NT2/D1 (cell line): ENCODE measurements at regions not wholly inside any gene's neighbourhood (a gene's known extent, or its start where the extent isn't known, plus 50 kb on each side); places are given as distances from the start of the nearest gene placed in this dataset.

Experiments used
- DNase-seq: peaks from one replicate; pipeline ENCODE4 v3.0.0-alpha.2; 2011; ENCODE audit warnings: low read depth, low spot score
- H3K27me3 ChIP-seq: 2 replicates; pipeline ENCODE4 v1.6.0; 2011; ENCODE audit warnings: mild to moderate bottlenecking; ENCODE audit not compliant: insufficient read length, insufficient read depth
- H3K36me3 ChIP-seq: 2 replicates; pipeline ENCODE4 v1.6.1; 2011; ENCODE audit warnings: mild to moderate bottlenecking, low read length, mixed read lengths; ENCODE audit not compliant: insufficient read depth, insufficient read length
- H3K4me1 ChIP-seq: 2 replicates; pipeline ENCODE4 v1.5.1; 2011; ENCODE audit not compliant: insufficient read depth, insufficient read length
- H3K4me3 ChIP-seq: 2 replicates; pipeline ENCODE4 v1.5.1; 2011; ENCODE audit warnings: low read depth; ENCODE audit not compliant: insufficient read length
- H3K9ac ChIP-seq: 2 replicates; pipeline ENCODE4 v1.6.0; 2011; ENCODE audit warnings: low read depth; ENCODE audit not compliant: insufficient read length
- H3K9me3 ChIP-seq: 2 replicates; pipeline ENCODE4 v1.5.1; 2011; ENCODE audit warnings: mild to moderate bottlenecking, low read length; ENCODE audit not compliant: insufficient read depth
- SUZ12 ChIP-seq: IDR thresholded peaks from 2 replicates; pipeline ENCODE4 v1.6.1; 2011; ENCODE audit not compliant: insufficient read length, insufficient read depth; ENCODE audit errors: extremely low read depth
- YY1 ChIP-seq: IDR thresholded peaks from 2 replicates; pipeline ENCODE4 v1.6.1; 2011; ENCODE audit not compliant: insufficient read length, insufficient read depth
- ZNF274 ChIP-seq: IDR thresholded peaks from 2 replicates; pipeline ENCODE4 v1.6.1; 2011; ENCODE audit warnings: mild to moderate bottlenecking, low read depth, low read length

DNA sequence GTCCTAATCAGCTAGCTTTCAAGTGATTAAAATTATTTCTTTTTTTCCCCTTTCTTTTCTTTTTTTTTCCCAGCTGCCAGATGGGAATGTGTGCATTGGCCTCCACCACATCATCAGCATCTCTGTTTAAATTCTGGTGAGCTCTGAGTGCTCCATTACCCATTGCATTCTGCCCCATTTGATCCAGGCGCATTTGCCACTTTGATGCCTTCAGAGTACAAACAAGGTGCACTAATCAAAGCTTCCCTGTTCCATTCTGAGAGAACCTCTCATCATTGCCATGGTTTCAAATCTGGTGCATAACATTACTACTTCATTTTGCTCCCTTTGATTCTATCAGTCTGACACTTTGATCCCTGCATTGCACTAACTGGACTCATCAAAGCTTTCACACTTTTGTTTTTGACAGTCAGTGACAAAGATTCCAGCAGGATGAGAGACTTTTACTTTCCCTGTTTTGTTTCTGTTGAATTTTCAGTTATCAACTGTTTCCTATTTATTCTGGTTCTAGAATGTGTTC lies 238.8 kb upstream of the PCDH10 start:
- Histone ChIP-seq H3K9ac (no peak overlapping the region), H3K27me3 (no peaks in the 10 kb centered on the region), H3K4me3 (no peak overlapping the region), H3K36me3 (no peaks in the 10 kb centered on the region), H3K4me1 (no peaks in the 10 kb centered on the region), H3K9me3 (no peaks in the 10 kb centered on the region)
- no peak for DNase-seq
- TF ChIP-seq SUZ12: no peak
- TF ChIP-seq YY1: no peak
- TF ChIP-seq ZNF274: no peak

DNA sequence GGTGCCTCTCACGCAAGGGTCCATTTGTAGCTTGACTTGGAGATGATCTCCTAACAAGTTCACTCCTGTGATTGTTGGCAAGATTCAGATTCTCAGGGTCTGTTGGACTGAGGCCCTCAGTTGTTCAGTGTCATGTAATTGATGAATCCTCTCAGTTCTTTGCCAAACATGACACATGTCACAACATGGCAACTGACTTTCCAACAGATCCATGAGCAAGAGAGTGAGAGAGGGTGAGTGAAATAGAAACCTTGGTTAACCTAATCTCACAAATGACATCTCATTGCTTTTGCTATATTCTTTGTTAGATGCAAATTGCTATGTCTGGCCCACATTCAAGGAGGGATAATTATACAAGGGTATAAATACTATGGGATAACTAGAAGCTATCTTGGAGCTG lies 231.0 kb upstream of the PCDH10 start:
- Histone ChIP-seq H3K9me3 (no peaks in the 10 kb centered on the region), H3K4me3 (no peak overlapping the region), H3K4me1 (no peaks in the 10 kb centered on the region), H3K27me3 (no peaks in the 10 kb centered on the region), H3K9ac (no peak overlapping the region), H3K36me3 (no peaks in the 10 kb centered on the region)
- DNase-seq: no peak
- TF ChIP-seq SUZ12: no peak
- no peak for TF ChIP-seq ZNF274
- no peak for TF ChIP-seq YY1

DNA sequence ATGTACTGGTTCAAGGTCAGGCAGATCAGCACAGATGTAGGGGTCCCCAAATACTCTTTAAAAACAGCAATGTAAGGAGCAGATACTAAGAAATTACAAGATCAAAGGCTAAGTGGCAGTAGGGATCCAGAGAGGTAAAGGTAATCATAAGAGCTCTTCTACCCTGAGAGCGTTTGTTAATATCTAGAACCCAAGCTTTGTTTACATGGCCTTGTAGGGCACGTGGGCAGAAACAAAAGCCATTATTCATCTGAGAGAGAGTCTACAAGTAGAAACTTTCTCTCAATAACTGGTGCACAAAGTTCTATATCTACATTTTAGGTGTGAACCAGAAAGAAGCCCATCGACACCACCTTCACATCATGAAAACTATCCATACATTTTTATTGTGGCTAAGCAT lies 225.6 kb upstream of the PCDH10 start:
- Histone ChIP-seq H3K4me1 (no peaks in the 10 kb centered on the region), H3K27me3 (no peaks in the 10 kb centered on the region), H3K4me3 (no peak overlapping the region), H3K9ac (no peak overlapping the region), H3K36me3 (no peaks in the 10 kb centered on the region), H3K9me3 (no peaks in the 10 kb centered on the region)
- DNase-seq: no peak
- TF ChIP-seq ZNF274: no peak
- TF ChIP-seq YY1: no peak
- TF ChIP-seq SUZ12: no peak

DNA sequence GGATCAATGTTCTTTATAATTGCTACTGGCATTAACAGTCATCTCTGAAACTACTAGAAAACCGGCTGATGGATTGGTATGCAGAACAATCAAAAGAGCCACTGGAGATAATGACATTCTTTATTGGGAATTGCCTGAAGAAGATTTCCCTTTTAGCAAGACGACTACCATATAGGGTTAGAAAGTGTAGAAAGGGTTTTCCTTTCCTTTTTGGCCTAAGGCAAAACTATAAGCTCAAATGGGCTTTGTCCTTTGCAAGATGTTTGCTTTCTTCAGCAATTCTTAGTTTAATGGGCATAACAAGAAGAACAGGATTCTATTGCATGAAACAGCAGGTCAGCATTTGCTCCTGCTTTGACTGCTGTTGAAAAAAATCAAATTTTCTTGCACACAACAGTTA lies 214.2 kb upstream of the PCDH10 start:
- Histone ChIP-seq H3K4me3 (no peak overlapping the region), H3K9ac (no peak overlapping the region), H3K4me1 (no peaks in the 10 kb centered on the region), H3K9me3 (no peaks in the 10 kb centered on the region), H3K36me3 (no peaks in the 10 kb centered on the region), H3K27me3 (no peaks in the 10 kb centered on the region)
- TF ChIP-seq SUZ12 (no peak), YY1 (no peak), ZNF274 (no peak)
- DNase-seq: no peak

DNA sequence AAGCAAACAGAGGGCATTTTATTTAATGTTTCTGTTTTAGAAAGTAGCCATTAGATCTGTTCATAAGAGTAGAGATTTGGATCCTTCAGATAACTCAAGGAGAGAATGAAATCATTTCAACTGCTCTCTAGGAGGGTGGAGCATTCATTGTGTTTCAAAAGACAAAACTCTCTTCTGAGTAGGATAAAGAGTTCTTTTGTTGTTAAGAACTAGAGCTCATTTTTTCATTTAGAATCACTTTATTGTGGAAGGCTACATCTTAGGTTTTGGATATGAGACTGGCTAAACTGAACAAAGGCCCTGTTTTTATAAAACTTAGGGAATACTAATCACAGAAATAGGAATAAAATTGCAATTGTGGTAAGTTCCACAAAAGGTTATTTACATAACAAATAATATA lies 193.9 kb upstream of the PCDH10 start:
- TF ChIP-seq YY1: no peak
- no peak for TF ChIP-seq ZNF274
- TF ChIP-seq SUZ12: no peak
- H3K9me3 ChIP-seq: peaks cover 5% of the 10 kb centered on the region; the same call in 1 of the 2 replicates
- DNase-seq: no peak

DNA sequence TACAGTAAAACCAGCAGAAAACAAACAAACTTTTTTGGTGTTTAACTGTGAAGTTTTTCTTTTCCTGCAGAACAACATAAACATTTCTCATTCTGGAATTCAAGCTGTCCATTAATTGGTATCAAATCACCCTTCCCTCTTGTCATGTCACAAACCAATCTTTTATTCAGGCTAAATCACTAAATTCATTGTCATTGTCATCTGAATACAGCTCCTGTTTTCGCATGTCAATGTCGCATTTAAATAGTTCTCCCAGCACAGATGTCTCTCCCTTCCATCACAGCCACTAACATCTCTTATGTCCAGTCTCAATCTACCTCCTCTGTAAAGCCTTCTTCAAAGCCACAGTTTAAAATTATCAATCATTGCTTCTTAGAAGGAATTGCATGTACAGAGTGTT lies 192.1 kb upstream of the PCDH10 start:
- TF ChIP-seq SUZ12 (no peak), YY1 (no peak), ZNF274 (no peak)
- Histone ChIP-seq H3K9ac (no peak overlapping the region), H3K36me3 (no peaks in the 10 kb centered on the region), H3K4me1 (no peaks in the 10 kb centered on the region), H3K9me3 (peaks cover 11% of the 10 kb centered on the region), H3K27me3 (no peaks in the 10 kb centered on the region), H3K4me3 (no peak overlapping the region)
- no peak for DNase-seq

More for the DNA sequence above, 193.9 kb upstream of the PCDH10 start:
- Histone ChIP-seq H3K27me3 (no peaks in the 10 kb centered on the region), H3K9ac (no peak overlapping the region), H3K4me1 (no peaks in the 10 kb centered on the region), H3K36me3 (no peaks in the 10 kb centered on the region), H3K4me3 (no peak overlapping the region)

DNA sequence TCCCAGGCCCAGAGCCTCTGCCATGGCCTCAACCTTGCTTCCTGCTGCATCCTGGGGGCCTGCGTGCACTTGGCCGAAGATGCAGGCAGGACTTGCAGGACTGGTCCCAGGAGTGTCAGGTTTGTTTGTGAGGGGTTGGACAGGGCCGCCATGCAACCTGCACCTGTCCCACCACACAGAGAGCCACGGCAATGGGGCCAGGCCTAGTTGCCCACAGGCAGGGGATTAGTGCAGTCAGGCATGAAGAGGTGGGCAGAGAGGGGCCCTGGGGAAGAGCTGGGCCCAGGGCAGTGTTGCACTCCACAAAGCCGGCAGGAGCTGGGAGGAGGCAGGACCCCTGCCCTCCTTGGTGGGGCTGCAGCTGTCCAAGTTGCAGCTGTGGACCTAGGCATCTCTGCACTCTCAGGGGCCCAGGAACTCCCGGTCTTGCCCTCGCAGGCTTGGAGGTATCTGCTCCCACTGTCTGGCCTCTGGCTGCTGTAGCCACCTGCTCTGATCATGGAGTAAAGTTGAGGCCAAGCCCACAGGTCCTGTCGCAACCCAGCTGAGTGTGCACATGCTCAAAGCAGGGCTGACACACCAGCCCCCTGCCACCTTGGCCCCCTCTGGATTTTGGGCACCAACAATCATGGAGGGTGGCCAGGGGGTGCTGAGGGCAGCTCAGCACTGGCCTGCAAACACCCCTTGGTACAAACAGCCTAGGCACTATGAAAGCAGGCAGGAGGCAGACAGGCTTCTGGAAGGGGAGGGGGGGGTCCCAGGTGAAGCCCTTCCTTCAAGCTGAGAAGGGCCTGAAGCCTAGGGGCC lies 190.4 kb upstream of the PCDH10 start:
- H3K27me3 ChIP-seq: no peaks in the 10 kb centered on the region
- no peak for TF ChIP-seq ZNF274
- no peaks in the 10 kb centered on the region for H3K4me1 ChIP-seq
- no peak overlapping the region for H3K4me3 ChIP-seq
- peaks cover 11% of the 10 kb centered on the region for H3K9me3 ChIP-seq
- no peak for DNase-seq
- no peaks in the 10 kb centered on the region for H3K36me3 ChIP-seq
- H3K9ac ChIP-seq: no peak overlapping the region

DNA sequence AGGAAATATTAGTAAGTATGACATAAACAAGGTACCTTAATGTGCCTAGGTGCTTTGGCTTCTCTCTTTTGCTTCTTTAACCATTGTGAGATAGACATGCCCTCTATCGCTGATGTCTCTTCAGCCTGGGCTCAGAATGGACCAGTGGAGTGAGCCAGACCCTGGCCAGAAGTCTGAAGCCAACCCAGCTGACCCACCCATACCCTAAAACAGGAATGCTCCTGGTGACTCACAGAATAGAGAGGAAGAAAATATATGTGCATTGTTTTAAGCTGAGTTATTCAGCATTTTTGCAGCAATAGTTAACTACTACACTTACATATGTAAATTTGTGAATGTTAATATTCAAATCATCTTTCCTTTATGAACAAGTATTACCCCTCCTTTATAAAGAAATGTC lies 167.5 kb upstream of the PCDH10 start:
- Histone ChIP-seq H3K36me3 (no peaks in the 10 kb centered on the region), H3K4me1 (no peaks in the 10 kb centered on the region), H3K4me3 (no peak overlapping the region), H3K9me3 (no peaks in the 10 kb centered on the region), H3K27me3 (no peaks in the 10 kb centered on the region), H3K9ac (no peak overlapping the region)
- DNase-seq: no peak
- TF ChIP-seq ZNF274: no peak
- no peak for TF ChIP-seq SUZ12
- TF ChIP-seq YY1: no peak
